Endothelial cell of umbilical vein (primary cell): ENCODE measurements at regions not wholly inside any gene's neighbourhood (a gene's known extent, or its start where the extent isn't known, plus 50 kb on each side); places are given as distances from the start of the nearest gene placed in this dataset.

Experiments used
- BruUV-seq: library from RNA; stranded (reverse); fragments of 400-500 nt; replicated peaks from 2 replicates; lab custom pipeline; 2021; lab: Mats Ljungman, UMichigan
- CTCF ChIA-PET: fragments of 300-600, 350-600 bp; sonication (Branson Sonifier 250); formaldehyde crosslinking; loops from one replicate; lab custom pipeline; 2021; ENCODE audit warnings: antibody characterized with exemption, inconsistent platforms; lab: Charles Lee
- POLR2A ChIA-PET: fragments of 300-600, 350-600 bp; sonication (Branson Sonifier 250); formaldehyde crosslinking; loops from one replicate; lab custom pipeline; 2021; ENCODE audit warnings: antibody characterized with exemption, inconsistent platforms; lab: Charles Lee
- DNase-seq: peaks from one replicate; pipeline ENCODE4 v3.0.0-alpha.2; 2011; ENCODE audit warnings: low read depth, low spot score
- FAIRE-seq: peaks from 2 replicates; lab custom pipeline; 2011; peaks lifted over from hg19 to GRCh38; lab: Jason Lieb, UNC
- H2AFZ ChIP-seq: 2 replicates; pipeline ENCODE4 v1.6.0; 2012; ENCODE audit warnings: low read depth, low read length, control low read depth, inconsistent platforms
- H3K27ac ChIP-seq: 2 replicates; pipeline ENCODE4 v1.5.1; 2011; ENCODE audit warnings: low read depth, mild to moderate bottlenecking, control low read depth, low read length, moderate library complexity; ENCODE audit not compliant: insufficient read depth
- H3K27me3 ChIP-seq, 2 experiments: 2 replicates each; pipeline versions ENCODE4 v1.6.0 to v1.6.1; 2011; ENCODE audit warnings: low read length in 2 of 2, mixed read lengths in 1 of 2; ENCODE audit not compliant: control insufficient read depth in 2 of 2, insufficient read depth in 2 of 2
- H3K36me3 ChIP-seq, 2 experiments: 2 replicates in 1 of 2; 3 replicates in 1 of 2; pipeline ENCODE4 v1.5.1; 2011; ENCODE audit warnings: low read length in 2 of 2, mild to moderate bottlenecking in 1 of 2, moderate library complexity in 1 of 2; ENCODE audit not compliant: control insufficient read depth in 2 of 2, insufficient read depth in 2 of 2; ENCODE audit errors: extremely low read depth in 1 of 2
- H3K4me1 ChIP-seq: 3 replicates; pipeline ENCODE4 v1.5.1; 2011; ENCODE audit warnings: mild to moderate bottlenecking, low read length; ENCODE audit not compliant: control insufficient read depth, insufficient read depth; ENCODE audit errors: extremely low read depth
- H3K4me2 ChIP-seq: 2 replicates; pipeline ENCODE4 v1.6.1; 2011; ENCODE audit warnings: low read length, control low read depth, mixed read lengths; ENCODE audit not compliant: insufficient read depth
- H3K4me3 ChIP-seq, 3 experiments: fragments of 200-600 bp in 1 of 3; sonication (generic), shearing (Covaris generic) in 1 of 3; replicated peaks in 1 of 3; 2 replicates each; pipeline ENCODE4 v1.5.1; 2011 to 2016; ENCODE audit warnings: control low read depth in 3 of 3, low read length in 3 of 3, mild to moderate bottlenecking in 2 of 3, inconsistent platforms in 1 of 3, low read depth in 1 of 3, moderate library complexity in 1 of 3; ENCODE audit not compliant: insufficient read depth in 1 of 3
- H3K79me2 ChIP-seq: 2 replicates; pipeline ENCODE4 v1.6.0; 2012; ENCODE audit warnings: low read length, inconsistent platforms; ENCODE audit not compliant: control insufficient read depth, insufficient read depth
- H3K9ac ChIP-seq: replicated peaks from 2 replicates; pipeline ENCODE3; 2011; ENCODE audit warnings: low read length, control low read depth; ENCODE audit not compliant: insufficient read depth; ENCODE audit errors: extremely low read depth
- H3K9me1 ChIP-seq: replicated peaks from 3 replicates; pipeline ENCODE4 v1.6.0; 2011; ENCODE audit warnings: mild to moderate bottlenecking, low read length; ENCODE audit not compliant: control insufficient read depth, insufficient read depth; ENCODE audit errors: extremely low read depth
- H3K9me3 ChIP-seq: replicated peaks from 2 replicates; pipeline ENCODE4 v1.5.1; 2012; ENCODE audit warnings: low read length, inconsistent platforms; ENCODE audit not compliant: control insufficient read depth, insufficient read depth
- H4K20me1 ChIP-seq: replicated peaks from 2 replicates; pipeline ENCODE3; 2011; ENCODE audit warnings: mild to moderate bottlenecking, low read length; ENCODE audit not compliant: control insufficient read depth, insufficient read depth; ENCODE audit errors: extremely low read depth
- EZH2 ChIP-seq: IDR thresholded peaks from 2 replicates; pipeline ENCODE4 v1.6.1; 2012; ENCODE audit warnings: borderline replicate concordance, low read depth, mild to moderate bottlenecking, moderate library complexity, low read length, inconsistent platforms; ENCODE audit not compliant: severe bottlenecking
- JUN ChIP-seq: IDR thresholded peaks from 2 replicates; pipeline ENCODE4 v1.6.1; 2011; ENCODE audit warnings: borderline replicate concordance, low read depth; ENCODE audit not compliant: insufficient read length, insufficient read depth
- MYC ChIP-seq: IDR thresholded peaks from one replicate; pipeline ENCODE4 v1.6.1; 2011; ENCODE audit warnings: mild to moderate bottlenecking, low read depth, low read length
- POLR2A ChIP-seq: IDR thresholded peaks from 2 replicates; pipeline ENCODE4 v1.6.1; 2012; ENCODE audit warnings: low read depth, mild to moderate bottlenecking, control low read depth, low read length
- POLR2AphosphoS5 ChIP-seq: IDR thresholded peaks from 2 replicates; pipeline ENCODE4 v1.6.1; 2012; ENCODE audit warnings: low read depth, mild to moderate bottlenecking, control low read depth, low read length, moderate library complexity; ENCODE audit not compliant: insufficient read depth
- dilution Hi-C: fragments of 300-500 bp; cut with MboI; formaldehyde crosslinking; loops from one replicate; pipeline ENCODE4 v1.15.0; 2019; ENCODE audit warnings: low sequenced_read_pairs; ENCODE audit not compliant: extremely low pct_ligation_motif_present
- intact Hi-C: fragments of 100-400 bp; cut with micrococcal nuclease; formaldehyde crosslinking; loops from one replicate; pipeline ENCODE4 v1.10.0; 2022

DNA sequence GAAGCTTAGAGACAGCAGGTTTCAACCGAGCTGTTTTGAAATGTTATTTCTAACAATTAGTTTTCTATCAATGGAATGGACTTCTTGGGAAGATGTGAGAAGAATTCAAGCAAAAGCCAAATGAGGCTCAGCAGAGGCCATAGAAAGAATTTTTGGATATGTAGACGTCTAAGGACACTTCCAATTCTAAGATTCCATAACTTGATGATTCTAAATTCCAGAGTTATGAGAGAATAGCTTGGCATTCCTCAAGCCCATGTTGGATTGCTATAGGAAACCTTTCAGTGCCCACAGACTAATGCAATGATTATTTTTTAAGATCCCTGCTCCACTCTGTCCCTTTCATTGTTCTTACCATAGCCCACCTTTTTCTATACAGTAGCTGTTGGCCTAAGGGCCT lies 77.2 kb upstream of the PALS2 start:
- Histone ChIP-seq H3K27ac (no peak overlapping the region), H3K79me2 (no peaks in the 10 kb centered on the region), H3K36me3 (no peaks in the 10 kb centered on the region), H3K4me3 (no peak overlapping the region), H3K4me2 (no peak overlapping the region), H4K20me1 (no peaks in the 10 kb centered on the region), H3K4me1 (no peaks in the 10 kb centered on the region), H3K9me1 (no peaks in the 10 kb centered on the region), H3K9ac (no peak overlapping the region), H2AFZ (no peak overlapping the region), H3K27me3 (peaks cover 0 to 9% of the 10 kb centered on the region in 2 experiments), H3K9me3 (no peaks in the 10 kb centered on the region)
- no TSS peak for BruUV-seq
- FAIRE-seq (no peak), DNase-seq (no peak)
- no peak for TF ChIP-seq MYC
- no peak for TF ChIP-seq EZH2
- no peak for TF ChIP-seq POLR2AphosphoS5
- no peak for TF ChIP-seq POLR2A
- TF ChIP-seq JUN: no peak
- POLR2A ChIA-PET: no interaction called here
- intact Hi-C loops (no loop called here), dilution Hi-C loops (no loop called here)
- CTCF ChIA-PET: no interaction called here

DNA sequence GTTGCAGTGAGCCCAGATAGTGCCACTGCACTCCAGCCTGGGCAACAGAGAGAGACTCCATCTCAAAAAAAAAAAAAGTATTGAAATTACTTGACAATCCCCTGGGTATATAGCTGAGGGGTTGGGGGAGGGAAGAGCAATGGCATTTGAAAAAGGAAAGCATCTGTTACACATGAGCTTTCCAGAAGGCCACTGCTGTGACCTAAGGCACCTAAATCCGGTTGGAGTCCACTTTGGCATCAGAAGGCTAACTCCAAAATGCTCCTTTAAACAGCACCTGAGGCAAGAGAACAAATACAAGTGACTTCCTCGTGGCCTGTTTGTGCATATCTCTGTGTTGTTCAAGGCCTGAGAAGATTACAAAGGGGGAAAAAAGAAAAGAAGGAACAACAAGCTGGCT lies 74.8 kb upstream of the PALS2 start:
- POLR2A ChIA-PET: no interaction called here
- CTCF ChIA-PET: no interaction called here

More for the DNA sequence above, 74.8 kb upstream of the PALS2 start:
- no peak overlapping the region for H2AFZ ChIP-seq
- H3K9me1 ChIP-seq: no peaks in the 10 kb centered on the region
- DNase-seq (no peak), FAIRE-seq (no peak)
- intact Hi-C loops (no loop called here), dilution Hi-C loops (no loop called here)
- H3K27me3 ChIP-seq: peaks cover 0 to 3% of the 10 kb centered on the region in 2 experiments
- BruUV-seq: no TSS peak
- no peak overlapping the region for H3K4me2 ChIP-seq
- no peaks in the 10 kb centered on the region for H4K20me1 ChIP-seq
- TF ChIP-seq MYC: no peak
- TF ChIP-seq EZH2: no peak
- no peaks in the 10 kb centered on the region for H3K4me1 ChIP-seq
- no peak overlapping the region for H3K9ac ChIP-seq
- no peaks in the 10 kb centered on the region for H3K36me3 ChIP-seq
- no peaks in the 10 kb centered on the region for H3K9me3 ChIP-seq
- no peak overlapping the region for H3K27ac ChIP-seq
- H3K4me3 ChIP-seq: no peak overlapping the region
- no peaks in the 10 kb centered on the region for H3K79me2 ChIP-seq
